Lower leg skin (tissue), 4 donors: ENCODE measurements at regions not wholly inside any gene's neighbourhood (a gene's known extent, or its start where the extent isn't known, plus 50 kb on each side); places are given as distances from the start of the nearest gene placed in this dataset.

Experiments
- DNase-seq, 2 donors: peaks; one replicate each; pipeline ENCODE4 v3.0.0-alpha.2; 2019; ENCODE audit warnings: low spot score in 2 of 2
- H3K4me3 ChIP-seq: fragments of 200-600 bp; sonication (generic); 2 replicates; pipeline ENCODE4 v1.5.1; 2017; ENCODE audit warnings: mild to moderate bottlenecking, low read depth; ENCODE audit not compliant: poor library complexity, severe bottlenecking
- CTCF ChIP-seq, 3 donors: fragments of 450-650 bp; IDR thresholded peaks; one replicate each; pipeline ENCODE4 v1.5.1; 2016; ENCODE audit warnings: antibody characterized with exemption in 3 of 3, mild to moderate bottlenecking in 3 of 3, moderate library complexity in 2 of 3
- POLR2A ChIP-seq, 2 donors: fragments of 450-650 bp; IDR thresholded peaks; one replicate each; pipeline ENCODE4 v1.6.1; 2016 to 2017; ENCODE audit warnings: antibody characterized with exemption in 2 of 2, mild to moderate bottlenecking in 1 of 2, moderate library complexity in 1 of 2
- WGBS, 2 donors: methylation state at CpG; one replicate each; pipeline ENCODE4 v1.1.5; 2018; 5-methylcytosine and 5-hydroxymethylcytosine counted together
- intact Hi-C: fragments of 100-400 bp; cut with DNase I; formaldehyde crosslinking; loops from one replicate; pipeline ENCODE4 v1.15.0; 2023; ENCODE audit warnings: low total_unique reads

GRCh38 chr11:70615036-70615875, 216.9 kb downstream of the CTTN start:
- intact Hi-C loops, result no loop called here
- 94 to 95% methylated on average over 18 of the region's 18 CpGs for WGBS, 2 donors

GRCh38 chr11:70616317-70616716, 218.0 kb downstream of the CTTN start:
- intact Hi-C loops, result no loop called here
- no peak for DNase-seq
- no peak overlapping the region for H3K4me3 ChIP-seq
- WGBS, 2 donors, result 88 to 90% methylated on average over 7 of the region's 7 CpGs
- no peak for TF ChIP-seq POLR2A (IDR thresholded peaks at IDR 0.05)
- no peak for TF ChIP-seq CTCF (IDR thresholded peaks at IDR 0.05)

More at GRCh38 chr11:70615036-70615875, 216.9 kb downstream of the CTTN start:
- DNase-seq, result no peak
- no peak overlapping the region for H3K4me3 ChIP-seq
- TF ChIP-seq CTCF (IDR thresholded peaks at IDR 0.05), result no peak
- TF ChIP-seq POLR2A (IDR thresholded peaks at IDR 0.05), result no peak

- WGBS, 2 donors, result 44 to 47% methylated on average over 12 of the region's 12 CpGs
- DNase-seq, result no peak
- intact Hi-C loops, result no loop called here
Observed at GRCh38 chr11:70616938-70617654, 218.8 kb downstream of the CTTN start.

GRCh38 chr11:70618431-70619101, 220.2 kb downstream of the CTTN start:
- no peak for TF ChIP-seq CTCF (IDR thresholded peaks at IDR 0.05)
- no peak for TF ChIP-seq POLR2A (IDR thresholded peaks at IDR 0.05)
- no peak overlapping the region for H3K4me3 ChIP-seq
- DNase-seq, result no peak
- intact Hi-C loops, result no loop called here
- WGBS, 2 donors, result 80 to 85% methylated on average over 22 of the region's 22 CpGs

More at GRCh38 chr11:70616938-70617654, 218.8 kb downstream of the CTTN start:
- TF ChIP-seq POLR2A (IDR thresholded peaks at IDR 0.05) (no peak), CTCF (IDR thresholded peaks at IDR 0.05) (peak in 1 of 3 donors; percentile 51)
- H3K4me3 ChIP-seq, result no peak overlapping the region

- no peak for TF ChIP-seq POLR2A (IDR thresholded peaks at IDR 0.05)
- TF ChIP-seq CTCF (IDR thresholded peaks at IDR 0.05), result no peak
- WGBS, 2 donors, result 81 to 88% methylated on average over 5 to 7 of the region's 7 CpGs
- intact Hi-C loops, result no loop called here
Observed at GRCh38 chr11:70619591-70619990, 221.3 kb downstream of the CTTN start.

More at GRCh38 chr11:70619591-70619990, 221.3 kb downstream of the CTTN start:
- H3K4me3 ChIP-seq, result no peak overlapping the region
- no peak for DNase-seq
